Left lung (tissue), 4 donors: ENCODE measurements at regions not wholly inside any gene's neighbourhood (a gene's known extent, or its start where the extent isn't known, plus 50 kb on each side); places are given as distances from the start of the nearest gene placed in this dataset.

Experiments
- ATAC-seq: fragments of 200-7000 bp; cut with Tn5 transposase; one replicate; pipeline ENCODE4 v1.9.1; 2020; ENCODE audit warnings: moderate library complexity
- DNase-seq, 4 donors: peaks; one replicate each; pipeline ENCODE4 v3.0.0-alpha.2; 2013 to 2020
- H3K27ac ChIP-seq, 2 donors: fragments of 200-600 bp; sonication (generic) in 1 of 2; one replicate each; pipeline versions ENCODE4 v1.5.0 to v1.8.0; 2020 to 2021
- H3K27me3 ChIP-seq, 2 donors: fragments of 200-600 bp; sonication (generic) in 1 of 2; one replicate each; pipeline versions ENCODE4 v1.5.0 to v1.8.0; 2020 to 2021
- H3K36me3 ChIP-seq, 2 donors: fragments of 200-600 bp; sonication (generic) in 1 of 2; one replicate each; pipeline versions ENCODE4 v1.5.0 to v1.8.0; 2020 to 2021
- H3K4me1 ChIP-seq, 2 donors: fragments of 200-600 bp; one replicate each; pipeline ENCODE4 v1.8.0; 2021
- H3K4me3 ChIP-seq, 2 donors: fragments of 200-600 bp; sonication (generic) in 1 of 2; one replicate each; pipeline versions ENCODE4 v1.5.0 to v1.8.0; 2020 to 2021; ENCODE audit warnings: mild to moderate bottlenecking in 1 of 2
- H3K9me3 ChIP-seq, 2 donors: fragments of 200-600 bp; sonication (generic) in 1 of 2; one replicate each; pipeline versions ENCODE4 v1.5.0 to v1.8.0; 2020 to 2021
- intact Hi-C, 2 donors: fragments of 100-400 bp; cut with DNase I; formaldehyde crosslinking; loops; one replicate each; pipeline versions ENCODE4 v1.11.2 to v1.14.2; 2022
- TF ChIP-seq, protein P1 (sequence below), 2 donors: fragments of 200-600 bp; sonication (generic) in 1 of 2; IDR thresholded peaks; one replicate each; pipeline versions ENCODE4 v1.5.0 to v1.8.0; 2021; ENCODE audit warnings: antibody characterized with exemption in 2 of 2
- donor health status: DM: no; HTN: yes; CAD: no.
- donor health status: DM: no; HTN: no; CAD: no.

DNA sequence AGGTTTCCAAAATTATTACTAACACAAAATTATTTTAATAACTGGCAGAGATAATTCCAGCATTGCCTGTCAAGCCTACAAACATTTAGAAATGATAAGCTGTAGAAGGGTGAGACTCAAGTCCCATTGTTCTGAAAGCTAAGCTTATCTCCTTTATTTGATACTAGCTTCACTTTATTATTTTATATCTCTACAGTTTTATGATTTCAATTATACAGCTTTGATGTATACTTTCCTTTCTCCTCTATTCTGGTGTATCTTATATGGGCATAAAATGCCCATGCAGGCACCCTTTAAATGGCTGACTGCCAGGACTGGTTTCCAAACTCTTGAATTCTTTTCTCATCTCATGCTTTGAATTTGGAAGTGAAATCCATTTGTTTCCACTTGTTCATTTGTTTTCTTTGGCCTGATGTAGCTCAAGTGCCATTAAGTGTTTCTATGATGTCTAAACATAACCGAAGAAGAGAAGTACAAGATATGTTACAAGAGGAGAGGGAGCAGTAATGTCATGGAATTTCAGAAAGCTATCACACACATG is 372.1 kb upstream of the ARHGEF26 start:
- TF ChIP-seq, protein P1, sequence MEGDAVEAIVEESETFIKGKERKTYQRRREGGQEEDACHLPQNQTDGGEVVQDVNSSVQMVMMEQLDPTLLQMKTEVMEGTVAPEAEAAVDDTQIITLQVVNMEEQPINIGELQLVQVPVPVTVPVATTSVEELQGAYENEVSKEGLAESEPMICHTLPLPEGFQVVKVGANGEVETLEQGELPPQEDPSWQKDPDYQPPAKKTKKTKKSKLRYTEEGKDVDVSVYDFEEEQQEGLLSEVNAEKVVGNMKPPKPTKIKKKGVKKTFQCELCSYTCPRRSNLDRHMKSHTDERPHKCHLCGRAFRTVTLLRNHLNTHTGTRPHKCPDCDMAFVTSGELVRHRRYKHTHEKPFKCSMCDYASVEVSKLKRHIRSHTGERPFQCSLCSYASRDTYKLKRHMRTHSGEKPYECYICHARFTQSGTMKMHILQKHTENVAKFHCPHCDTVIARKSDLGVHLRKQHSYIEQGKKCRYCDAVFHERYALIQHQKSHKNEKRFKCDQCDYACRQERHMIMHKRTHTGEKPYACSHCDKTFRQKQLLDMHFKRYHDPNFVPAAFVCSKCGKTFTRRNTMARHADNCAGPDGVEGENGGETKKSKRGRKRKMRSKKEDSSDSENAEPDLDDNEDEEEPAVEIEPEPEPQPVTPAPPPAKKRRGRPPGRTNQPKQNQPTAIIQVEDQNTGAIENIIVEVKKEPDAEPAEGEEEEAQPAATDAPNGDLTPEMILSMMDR (IDR thresholded peaks at IDR 0.05), result no peak
- H3K27ac ChIP-seq, result no peak overlapping the region
- no peaks in the 10 kb centered on the region for H3K9me3 ChIP-seq
- intact Hi-C loops, result no loop called here
- H3K36me3 ChIP-seq, result no peaks in the 10 kb centered on the region
- DNase-seq (no peak), ATAC-seq (no peak)
- no peaks in the 10 kb centered on the region for H3K27me3 ChIP-seq
- no peak overlapping the region for H3K4me3 ChIP-seq
- no peaks in the 10 kb centered on the region for H3K4me1 ChIP-seq

DNA sequence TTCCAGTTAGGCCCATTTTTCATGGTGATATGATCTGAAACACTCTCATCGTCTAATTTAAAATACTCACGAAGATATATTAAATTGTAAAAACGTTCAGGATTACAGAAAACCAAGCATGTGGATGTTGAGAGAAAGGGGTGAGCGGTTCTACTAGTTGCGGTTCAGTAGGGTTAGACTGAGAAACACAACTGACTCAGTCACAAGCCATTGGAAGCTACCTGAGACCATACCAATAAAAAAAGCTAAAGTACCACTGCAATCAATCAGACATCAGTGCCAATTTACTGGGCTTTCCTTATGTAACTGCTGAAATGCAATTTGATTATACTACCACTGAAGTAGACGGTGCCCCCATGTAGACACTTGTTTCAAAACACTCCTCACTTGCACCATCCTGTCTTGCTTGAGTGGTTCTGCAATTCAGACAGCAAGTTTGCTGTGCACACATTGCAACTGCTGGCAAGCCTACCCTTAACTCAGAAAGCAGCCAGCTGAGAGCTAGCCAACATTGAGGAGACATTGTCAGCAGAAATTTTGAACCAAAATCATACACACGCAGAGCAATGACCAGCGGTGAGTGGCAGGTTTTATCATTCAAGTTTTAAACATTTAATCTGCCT is 368.7 kb upstream of the ARHGEF26 start:
- Histone ChIP-seq H3K27me3 (no peaks in the 10 kb centered on the region), H3K4me1 (no peaks in the 10 kb centered on the region), H3K4me3 (no peak overlapping the region), H3K27ac (no peak overlapping the region), H3K36me3 (no peaks in the 10 kb centered on the region), H3K9me3 (no peaks in the 10 kb centered on the region)
- TF ChIP-seq, protein P1 (IDR thresholded peaks at IDR 0.05), result no peak
- intact Hi-C loops, result no loop called here
- DNase-seq, result peak in 1 of 4 donors; percentile 48
- peak; percentile 62 for ATAC-seq

DNA sequence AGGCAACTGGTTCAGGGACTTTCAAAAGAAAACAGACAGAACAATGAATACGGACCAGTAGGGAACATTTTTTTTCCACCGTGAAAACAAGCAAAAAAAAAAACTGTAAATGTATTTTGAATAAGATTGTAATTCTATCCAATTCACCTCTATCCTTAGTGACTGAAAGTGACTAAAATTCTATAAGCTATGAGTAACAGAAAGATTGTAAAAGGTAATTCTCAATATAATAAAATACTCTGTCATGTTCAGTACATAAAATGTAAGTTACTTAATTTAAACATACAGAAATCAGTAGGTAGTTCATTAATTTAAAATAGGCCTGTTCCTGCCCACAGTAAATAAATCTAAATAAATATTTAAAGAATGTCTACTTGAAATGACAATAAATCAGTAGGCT is 368.2 kb upstream of the ARHGEF26 start:
- no peak for DNase-seq
- no peak overlapping the region for H3K4me3 ChIP-seq
- TF ChIP-seq, protein P1 (IDR thresholded peaks at IDR 0.05), result no peak
- H3K27me3 ChIP-seq, result no peaks in the 10 kb centered on the region
- ATAC-seq, result no peak
- no peaks in the 10 kb centered on the region for H3K36me3 ChIP-seq
- no peaks in the 10 kb centered on the region for H3K4me1 ChIP-seq
- no peaks in the 10 kb centered on the region for H3K9me3 ChIP-seq
- intact Hi-C loops, result no loop called here
- H3K27ac ChIP-seq, result no peak overlapping the region

DNA sequence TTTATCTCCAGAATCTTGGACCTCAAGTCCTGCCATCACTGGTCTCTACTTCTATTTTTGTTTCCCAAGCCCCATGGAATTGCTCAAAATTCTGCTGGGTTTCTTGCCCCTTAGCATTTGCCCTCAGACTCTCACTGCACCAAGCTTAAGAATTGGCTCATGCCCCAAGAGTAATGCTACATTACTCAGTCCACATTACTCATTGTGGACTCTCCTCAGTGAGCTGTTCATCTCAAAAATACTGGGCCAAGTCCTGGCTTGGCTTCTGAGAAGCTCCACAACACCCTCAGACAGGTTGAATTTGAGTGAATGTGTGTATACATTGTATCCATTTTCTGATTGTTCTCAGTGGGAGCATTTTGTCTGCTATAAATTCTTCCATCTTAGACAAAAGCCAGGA is 364.4 kb upstream of the ARHGEF26 start:
- H3K4me3 ChIP-seq, result no peak overlapping the region
- intact Hi-C loops, result no loop called here
- no peak overlapping the region for H3K27ac ChIP-seq
- H3K27me3 ChIP-seq, result no peaks in the 10 kb centered on the region
- DNase-seq, result no peak
- ATAC-seq, result no peak
- no peaks in the 10 kb centered on the region for H3K36me3 ChIP-seq
- no peaks in the 10 kb centered on the region for H3K9me3 ChIP-seq
- no peaks in the 10 kb centered on the region for H3K4me1 ChIP-seq
- TF ChIP-seq, protein P1 (IDR thresholded peaks at IDR 0.05), result no peak

DNA sequence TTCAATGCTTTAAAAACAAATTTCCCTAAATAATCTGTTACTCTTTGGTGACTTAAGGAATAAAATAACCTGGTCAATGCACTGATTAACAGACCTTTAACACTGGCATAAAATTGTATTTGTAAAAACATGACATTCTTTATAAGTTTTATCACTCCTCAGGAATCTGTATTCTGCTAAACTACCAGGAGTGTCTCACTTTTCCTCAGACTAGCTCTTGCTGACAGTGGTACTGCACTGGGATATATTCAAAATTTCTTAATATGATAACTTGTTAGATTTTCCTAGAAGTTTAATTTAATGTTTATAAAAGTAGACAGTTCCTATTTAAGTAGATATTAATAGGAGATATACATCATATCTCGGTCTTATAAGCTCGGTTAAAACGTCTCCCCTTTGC is 363.4 kb upstream of the ARHGEF26 start:
- ATAC-seq, result no peak
- TF ChIP-seq, protein P1 (IDR thresholded peaks at IDR 0.05), result no peak
- Histone ChIP-seq H3K4me3 (no peak overlapping the region), H3K27me3 (no peaks in the 10 kb centered on the region), H3K9me3 (no peaks in the 10 kb centered on the region), H3K4me1 (no peaks in the 10 kb centered on the region), H3K36me3 (no peaks in the 10 kb centered on the region), H3K27ac (no peak overlapping the region)
- intact Hi-C loops, result no loop called here
- no peak for DNase-seq
